WTC11 (cell line): ENCODE measurements at regions not wholly inside any gene's neighbourhood (a gene's known extent, or its start where the extent isn't known, plus 50 kb on each side); places are given as distances from the start of the nearest gene placed in this dataset.

Experiments used
- ATAC-seq: fragments of 200-7000 bp; cut with Tn5 transposase; 2 replicates; pipeline ENCODE4 v1.10.0; 2021; ENCODE audit warnings: mild to moderate bottlenecking, moderate library complexity
- CTCF ChIA-PET: fragments of 300-600 bp; sonication (Branson Sonifier 250); formaldehyde crosslinking; loops from one replicate; lab custom pipeline; 2021; ENCODE audit warnings: antibody characterized with exemption; lab: Charles Lee
- POLR2A ChIA-PET: fragments of 350-600 bp; sonication (Branson Sonifier 250); formaldehyde crosslinking; loops from one replicate; lab custom pipeline; 2021; ENCODE audit warnings: antibody characterized with exemption; lab: Charles Lee
- DNase-seq: peaks from one replicate; pipeline ENCODE4 v3.0.0; 2021; ENCODE audit warnings: low spot score
- H3K27ac Mint-ChIP-seq: 2 replicates; pipeline ENCODE4 v1.8.0; 2021; ENCODE audit warnings: mixed read lengths
- H3K27me3 Mint-ChIP-seq: 2 replicates; pipeline ENCODE4 v1.8.0; 2021; ENCODE audit warnings: low read depth, mild to moderate bottlenecking, moderate library complexity, mixed read lengths
- H3K36me3 Mint-ChIP-seq: 2 replicates; pipeline ENCODE4 v1.8.0; 2021; ENCODE audit warnings: mixed read lengths
- H3K4me1 Mint-ChIP-seq: 2 replicates; pipeline ENCODE4 v1.8.0; 2022; ENCODE audit warnings: mixed read lengths
- H3K4me3 Mint-ChIP-seq: 2 replicates; pipeline ENCODE4 v1.8.0; 2021; ENCODE audit warnings: mild to moderate bottlenecking, moderate library complexity, mixed read lengths
- H3K9me3 Mint-ChIP-seq: 2 replicates; pipeline ENCODE4 v1.8.0; 2021; ENCODE audit warnings: mixed read lengths
- AR ChIP-seq: fragments of 250-450 bp; sonication (Bioruptor Pico); IDR thresholded peaks from 2 replicates; pipeline ENCODE4 v1.9.0; 2021; ENCODE audit warnings: mild to moderate bottlenecking
- ARID4B ChIP-seq: sonication (generic); formaldehyde crosslinking; IDR thresholded peaks from 2 replicates; pipeline ENCODE4 v1.8.0; 2023; ENCODE audit warnings: missing genetic modification reagents, mild to moderate bottlenecking, borderline replicate concordance
- GABPB1 ChIP-seq: sonication (generic); formaldehyde crosslinking; IDR thresholded peaks from 2 replicates; pipeline ENCODE4 v1.8.1; 2023; ENCODE audit warnings: mild to moderate bottlenecking, missing genetic modification reagents
- GRHL2 ChIP-seq: fragments of 250-450 bp; sonication (Bioruptor Pico); IDR thresholded peaks from 2 replicates; pipeline ENCODE4 v1.8.0; 2022; ENCODE audit warnings: mild to moderate bottlenecking, moderate library complexity; ENCODE audit not compliant: insufficient replicate concordance, severe bottlenecking
- HMGXB4 ChIP-seq: sonication (generic); formaldehyde crosslinking; IDR thresholded peaks from 2 replicates; pipeline ENCODE4 v1.8.1; 2023; ENCODE audit warnings: mild to moderate bottlenecking, moderate library complexity, missing genetic modification reagents
- MAX ChIP-seq: sonication (generic); formaldehyde crosslinking; IDR thresholded peaks from 2 replicates; pipeline ENCODE4 v1.8.0; 2022; ENCODE audit warnings: mild to moderate bottlenecking, missing genetic modification reagents
- MXD4 ChIP-seq: fragments of 250-450 bp; sonication (Bioruptor Pico); IDR thresholded peaks from 2 replicates; pipeline ENCODE4 v1.8.0; 2021; ENCODE audit warnings: mild to moderate bottlenecking, moderate library complexity, borderline replicate concordance
- NFE2L1 ChIP-seq: sonication (generic); formaldehyde crosslinking; IDR thresholded peaks from 2 replicates; pipeline ENCODE4 v1.8.1; 2023; ENCODE audit warnings: missing genetic modification reagents
- RELA ChIP-seq: sonication (generic); formaldehyde crosslinking; IDR thresholded peaks from 2 replicates; pipeline ENCODE4 v1.8.1; 2022; ENCODE audit warnings: missing genetic modification reagents, mild to moderate bottlenecking, borderline replicate concordance
- SOX15 ChIP-seq: fragments of 250-450 bp; sonication (Bioruptor Pico); IDR thresholded peaks from 2 replicates; pipeline ENCODE4 v1.9.0; 2021; ENCODE audit warnings: mild to moderate bottlenecking
- TP53 ChIP-seq: sonication (generic); formaldehyde crosslinking; IDR thresholded peaks from 2 replicates; pipeline ENCODE4 v1.8.1; 2023; ENCODE audit warnings: mild to moderate bottlenecking, missing genetic modification reagents
- ZNF121 ChIP-seq: sonication (generic); formaldehyde crosslinking; IDR thresholded peaks from 2 replicates; pipeline ENCODE4 v1.8.0; 2023; ENCODE audit warnings: missing genetic modification reagents
- ZNF317 ChIP-seq: sonication (generic); formaldehyde crosslinking; IDR thresholded peaks from 2 replicates; pipeline ENCODE4 v1.8.1; 2023; ENCODE audit warnings: low read depth, mild to moderate bottlenecking, moderate library complexity, missing genetic modification reagents, borderline replicate concordance
- ZNF425 ChIP-seq: fragments of 250-450 bp; sonication (Bioruptor Pico); conservative IDR thresholded peaks from 2 replicates; pipeline ENCODE4 v1.9.0; 2021; ENCODE audit warnings: mild to moderate bottlenecking
- ZNF532 ChIP-seq: fragments of 250-450 bp; sonication (Bioruptor Pico); IDR thresholded peaks from 2 replicates; pipeline ENCODE4 v1.9.0; 2021; ENCODE audit warnings: mild to moderate bottlenecking, borderline replicate concordance

- no peak for DNase-seq
- no peak for ATAC-seq
- H3K9me3 Mint-ChIP-seq, result peaks cover 24% of the 10 kb centered on the region
- ChIA-PET CTCF (interaction anchor here (1.0 kb wide), 1 partner anchor 40 kb away, joined by 3 read pairs; no protein-coding TSS in a partner anchor), POLR2A (no interaction called here)
- H3K27me3 Mint-ChIP-seq, result peaks cover 43% of the 10 kb centered on the region
- H3K27ac Mint-ChIP-seq, result no peak overlapping the region
- H3K36me3 Mint-ChIP-seq, result peaks cover 12% of the 10 kb centered on the region
- no peak overlapping the region for H3K4me3 Mint-ChIP-seq
- no peak for TF ChIP-seq GABPB1 (CRISPR knock-in tag)
- TF ChIP-seq AR (CRISPR knock-in tag), result no peak
- no peak for TF ChIP-seq NFE2L1 (CRISPR knock-in tag)
- TF ChIP-seq MAX (CRISPR knock-in tag), result no peak
- peaks cover 7% of the 10 kb centered on the region for H3K4me1 Mint-ChIP-seq
Observed at GRCh38 chr5:56310711-56311204, 77.6 kb upstream of the ANKRD55 start.

- H3K4me3 Mint-ChIP-seq, result no peak overlapping the region
- no peak for DNase-seq
- TF ChIP-seq HMGXB4 (no peak), RELA (CRISPR knock-in tag) (no peak), SOX15 (CRISPR knock-in tag) (no peak), GRHL2 (CRISPR knock-in tag) (no peak), MXD4 (CRISPR knock-in tag) (no peak), ZNF121 (no peak), MAX (CRISPR knock-in tag) (no peak), ZNF317 (CRISPR knock-in tag) (no peak), ZNF532 (CRISPR knock-in tag) (no peak), ZNF425 (CRISPR knock-in tag) (no peak), TP53 (CRISPR knock-in tag) (no peak), ARID4B (CRISPR knock-in tag) (no peak)
- TF ChIP-seq, all 79 proteins: peak for 0
- CTCF ChIA-PET, result no interaction called here
- peaks cover 34% of the 10 kb centered on the region for H3K27me3 Mint-ChIP-seq
- H3K36me3 Mint-ChIP-seq, result peaks cover 14% of the 10 kb centered on the region
- no peaks in the 10 kb centered on the region for H3K4me1 Mint-ChIP-seq
- POLR2A ChIA-PET, result no interaction called here
- ATAC-seq, result no peak
- H3K27ac Mint-ChIP-seq, result no peak overlapping the region
- H3K9me3 Mint-ChIP-seq, result peaks cover 27% of the 10 kb centered on the region
Observed at GRCh38 chr5:56309262-56309826, 76.2 kb upstream of the ANKRD55 start.
